ENCODE measurements at regions not wholly inside any gene's neighbourhood (a gene's known extent, or its start where the extent isn't known, plus 50 kb on each side); places are given as distances from the start of the nearest gene placed in this dataset.

- TF ChIP-seq CTCF (IDR thresholded peaks at IDR 0.05; ENCODE audit: insufficient read depth, low read length, poor library complexity, severe bottlenecking) (no peak), EZH2phosphoT487 (conservative IDR thresholded peaks at IDR 0.05; ENCODE audit: low read length) (no peak)
Measured at GRCh38 chr16:9363520-9363919, 272.1 kb downstream of the HAPSTR1 start.
